Endothelial cell of umbilical vein (primary cell): ENCODE measurements at regions not wholly inside any gene's neighbourhood (a gene's known extent, or its start where the extent isn't known, plus 50 kb on each side); places are given as distances from the start of the nearest gene placed in this dataset.

Experiments
- EZH2 ChIP-seq: IDR thresholded peaks from 2 replicates; pipeline ENCODE4 v1.6.1; 2012; ENCODE audit warnings: borderline replicate concordance, low read depth, mild to moderate bottlenecking, moderate library complexity, low read length, inconsistent platforms; ENCODE audit not compliant: severe bottlenecking
- JUN ChIP-seq: IDR thresholded peaks from 2 replicates; pipeline ENCODE4 v1.6.1; 2011; ENCODE audit warnings: borderline replicate concordance, low read depth; ENCODE audit not compliant: insufficient read length, insufficient read depth
- POLR2A ChIP-seq: IDR thresholded peaks from 2 replicates; pipeline ENCODE4 v1.6.1; 2012; ENCODE audit warnings: low read depth, mild to moderate bottlenecking, control low read depth, low read length
- POLR2AphosphoS5 ChIP-seq: IDR thresholded peaks from 2 replicates; pipeline ENCODE4 v1.6.1; 2012; ENCODE audit warnings: low read depth, mild to moderate bottlenecking, control low read depth, low read length, moderate library complexity; ENCODE audit not compliant: insufficient read depth
- TF ChIP-seq, protein P1 (sequence below), 2 donors: IDR thresholded peaks; 1 replicate in 1 of 2; 2 replicates in 1 of 2; pipeline ENCODE4 v1.5.1; 2011; ENCODE audit warnings: low read length in 2 of 2, mild to moderate bottlenecking in 2 of 2, moderate library complexity in 2 of 2, control low read depth in 1 of 2, inconsistent platforms in 1 of 2, low read depth in 1 of 2; ENCODE audit not compliant: insufficient read depth in 1 of 2; ENCODE audit errors: extremely low read depth in 1 of 2

DNA sequence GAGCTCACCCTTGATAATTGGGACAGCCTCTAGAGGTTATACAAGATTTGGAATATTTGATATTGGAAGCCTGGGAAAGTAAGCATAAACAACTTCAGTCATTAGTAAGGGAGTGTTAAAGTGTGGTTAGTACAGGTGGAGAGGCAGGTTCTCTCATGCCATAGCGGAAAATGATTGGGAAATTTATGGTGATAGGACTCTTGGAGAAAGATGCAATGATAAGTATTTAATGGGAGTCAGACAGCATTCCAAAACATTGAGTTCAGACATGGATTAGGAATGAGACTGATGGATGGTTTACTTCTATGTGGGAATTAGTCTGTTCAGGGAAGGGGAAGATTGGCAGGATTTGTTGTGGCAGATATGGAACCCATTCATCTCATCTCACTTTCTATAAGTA, 152.7 kb downstream of the MCHR2 start:
- TF ChIP-seq EZH2 (no peak), POLR2A (no peak), POLR2AphosphoS5 (no peak), JUN (no peak)
- TF ChIP-seq, protein P1, sequence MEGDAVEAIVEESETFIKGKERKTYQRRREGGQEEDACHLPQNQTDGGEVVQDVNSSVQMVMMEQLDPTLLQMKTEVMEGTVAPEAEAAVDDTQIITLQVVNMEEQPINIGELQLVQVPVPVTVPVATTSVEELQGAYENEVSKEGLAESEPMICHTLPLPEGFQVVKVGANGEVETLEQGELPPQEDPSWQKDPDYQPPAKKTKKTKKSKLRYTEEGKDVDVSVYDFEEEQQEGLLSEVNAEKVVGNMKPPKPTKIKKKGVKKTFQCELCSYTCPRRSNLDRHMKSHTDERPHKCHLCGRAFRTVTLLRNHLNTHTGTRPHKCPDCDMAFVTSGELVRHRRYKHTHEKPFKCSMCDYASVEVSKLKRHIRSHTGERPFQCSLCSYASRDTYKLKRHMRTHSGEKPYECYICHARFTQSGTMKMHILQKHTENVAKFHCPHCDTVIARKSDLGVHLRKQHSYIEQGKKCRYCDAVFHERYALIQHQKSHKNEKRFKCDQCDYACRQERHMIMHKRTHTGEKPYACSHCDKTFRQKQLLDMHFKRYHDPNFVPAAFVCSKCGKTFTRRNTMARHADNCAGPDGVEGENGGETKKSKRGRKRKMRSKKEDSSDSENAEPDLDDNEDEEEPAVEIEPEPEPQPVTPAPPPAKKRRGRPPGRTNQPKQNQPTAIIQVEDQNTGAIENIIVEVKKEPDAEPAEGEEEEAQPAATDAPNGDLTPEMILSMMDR (IDR thresholded peaks at IDR 0.05; ENCODE audit: extremely low read depth in 1 of 2, insufficient read depth in 1 of 2, low read depth in 1 of 2, low read length in 2 of 2): no peak
